ENCODE measurements at regions not wholly inside any gene's neighbourhood (a gene's known extent, or its start where the extent isn't known, plus 50 kb on each side); places are given as distances from the start of the nearest gene placed in this dataset.
"Not testable (repeated sequence)": the region's sequence is repeated elsewhere in the genome, so short reads cannot be mapped to it uniquely, and the experiment has no call there.

GRCh38 chr2:157015015-157015575, 242.4 kb upstream of the GALNT5 start:
- Histone ChIP-seq H3K36me3 (no peaks in the 10 kb centered on the region), H3K4me1 (no peaks in the 10 kb centered on the region), H3K4me3 (no peak overlapping the region), H3K27ac (no peak overlapping the region), H3K27me3 (no peaks in the 10 kb centered on the region), H3K9me3 (no peaks in the 10 kb centered on the region)
- 92 to 93% methylated on average over 6 of the region's 6 CpGs for WGBS, 2 donors
- DNase-seq (ENCODE audit: low spot score in 2 of 2): no peak
- TF ChIP-seq CTCF (IDR thresholded peaks at IDR 0.05) (no peak), POLR2A (IDR thresholded peaks at IDR 0.05) (no peak), EP300 (IDR thresholded peaks at IDR 0.05) (no peak)

GRCh38 chr2:157023264-157023663, 234.2 kb upstream of the GALNT5 start:
- WGBS, 2 donors: 40 to 51% methylated on average over 1 of the region's 1 CpG
- not testable (repeated sequence) for H3K4me1 ChIP-seq; H3K9me3 ChIP-seq; H3K36me3 ChIP-seq; DNase-seq (ENCODE audit: low spot score in 2 of 2); H3K27me3 ChIP-seq; H3K27ac ChIP-seq; H3K4me3 ChIP-seq

- TF ChIP-seq CTCF (IDR thresholded peaks at IDR 0.05): no peak
- TF ChIP-seq POLR2A (IDR thresholded peaks at IDR 0.05): no peak
- no peak for TF ChIP-seq EP300 (IDR thresholded peaks at IDR 0.05)
Measured at GRCh38 chr2:157024129-157024528, 233.4 kb upstream of the GALNT5 start.

GRCh38 chr2:157032017-157032416, 225.5 kb upstream of the GALNT5 start:
- WGBS, 2 donors: 28 to 34% methylated on average over 2 of the region's 2 CpGs
- no peaks in the 10 kb centered on the region for H3K27me3 ChIP-seq
- no peak for DNase-seq (ENCODE audit: low spot score in 2 of 2)
- H3K4me1 ChIP-seq: peaks cover 0 to 5% (median 2%) of the 10 kb centered on the region in 4 donors
- peak overlapping the region in 3 of 4 donors; percentile 48 to 71 (median 56) for H3K27ac ChIP-seq
- no peaks in the 10 kb centered on the region for H3K9me3 ChIP-seq
- no peak overlapping the region for H3K4me3 ChIP-seq
- TF ChIP-seq EP300 (IDR thresholded peaks at IDR 0.05) (peak; percentile 69 to 82), CTCF (IDR thresholded peaks at IDR 0.05) (no peak)
- no peaks in the 10 kb centered on the region for H3K36me3 ChIP-seq

More at GRCh38 chr2:157024129-157024528, 233.4 kb upstream of the GALNT5 start:
- Histone ChIP-seq H3K27ac (no peak overlapping the region), H3K36me3 (no peaks in the 10 kb centered on the region), H3K9me3 (peaks cover 0 to 5% (median 0%) of the 10 kb centered on the region in 4 donors), H3K27me3 (no peaks in the 10 kb centered on the region), H3K4me3 (no peak overlapping the region), H3K4me1 (no peaks in the 10 kb centered on the region)
- WGBS, 2 donors: 89 to 90% methylated on average over 5 of the region's 5 CpGs
- DNase-seq (ENCODE audit: low spot score in 2 of 2): no peak

GRCh38 chr2:157036726-157037125, 220.8 kb upstream of the GALNT5 start:
- no peaks in the 10 kb centered on the region for H3K9me3 ChIP-seq
- no peak for DNase-seq (ENCODE audit: low spot score in 2 of 2)
- 76 to 83% methylated on average over 2 of the region's 2 CpGs for WGBS, 2 donors
- no peaks in the 10 kb centered on the region for H3K36me3 ChIP-seq
- no peak for TF ChIP-seq EP300 (IDR thresholded peaks at IDR 0.05)
- TF ChIP-seq CTCF (IDR thresholded peaks at IDR 0.05): no peak
- no peak for TF ChIP-seq POLR2A (IDR thresholded peaks at IDR 0.05)
- no peak overlapping the region for H3K27ac ChIP-seq
- peaks cover 0 to 5% (median 1%) of the 10 kb centered on the region in 4 donors for H3K4me1 ChIP-seq
- no peaks in the 10 kb centered on the region for H3K27me3 ChIP-seq
- H3K4me3 ChIP-seq: no peak overlapping the region

GRCh38 chr2:157043786-157044185, 213.7 kb upstream of the GALNT5 start:
- H3K9me3 ChIP-seq: no peaks in the 10 kb centered on the region
- no peaks in the 10 kb centered on the region for H3K36me3 ChIP-seq
- H3K27me3 ChIP-seq: no peaks in the 10 kb centered on the region
- no peak overlapping the region for H3K4me3 ChIP-seq
- no peak overlapping the region for H3K27ac ChIP-seq
- DNase-seq (ENCODE audit: low spot score in 2 of 2): no peak
- WGBS, 2 donors: 56 to 69% methylated on average over 1 of the region's 1 CpG
- TF ChIP-seq POLR2A (IDR thresholded peaks at IDR 0.05) (no peak), CTCF (IDR thresholded peaks at IDR 0.05) (no peak), EP300 (IDR thresholded peaks at IDR 0.05) (no peak)
- H3K4me1 ChIP-seq: no peaks in the 10 kb centered on the region

Data from tibial nerve (tissue), 4 donors.